NCI-H748 (cell line): ENCODE measurements at regions not wholly inside any gene's neighbourhood (a gene's known extent, or its start where the extent isn't known, plus 50 kb on each side); places are given as distances from the start of the nearest gene placed in this dataset.

Experiments used
- DNase-seq: peaks from one replicate; lab custom pipeline; 2025; ENCODE audit not compliant: unreplicated experiment; lab: John Stamatoyannopoulos, UW

GRCh38 chr7:116310141-116310540 lies 99.8 kb downstream of the TES start:
- DNase-seq: no peak

GRCh38 chr7:116311259-116311658 lies 100.9 kb downstream of the TES start:
- DNase-seq: no peak

- DNase-seq: no peak
These were observed 101.6 kb downstream of the TES start for GRCh38 chr7:116311816-116312471.

GRCh38 chr7:116315293-116315692 lies 105.0 kb downstream of the TES start:
- DNase-seq: no peak

GRCh38 chr7:116315803-116316202 lies 105.5 kb downstream of the TES start:
- no peak for DNase-seq

GRCh38 chr7:116316838-116317628 lies 106.7 kb downstream of the TES start:
- DNase-seq: no peak

- DNase-seq: no peak
These were observed 107.6 kb downstream of the TES start for GRCh38 chr7:116317907-116318306.

GRCh38 chr7:116322541-116322940 lies 112.2 kb downstream of the TES start:
- no peak for DNase-seq

- no peak for DNase-seq
These were observed 114.2 kb downstream of the TES start for GRCh38 chr7:116324582-116324981.

GRCh38 chr7:116325517-116325916 lies 115.2 kb downstream of the TES start:
- no peak for DNase-seq

- no peak for DNase-seq
These were observed 116.8 kb downstream of the TES start for GRCh38 chr7:116327135-116327534.

- no peak for DNase-seq
These were observed 117.4 kb downstream of the TES start for GRCh38 chr7:116327752-116328151.

GRCh38 chr7:116328161-116328560 lies 117.8 kb downstream of the TES start:
- DNase-seq: no peak

- no peak for DNase-seq
These were observed 119.6 kb downstream of the TES start for GRCh38 chr7:116329686-116330503.

- DNase-seq: no peak
These were observed 120.7 kb downstream of the TES start for GRCh38 chr7:116331020-116331419.

GRCh38 chr7:116332766-116333165 lies 122.4 kb downstream of the TES start:
- DNase-seq: no peak

GRCh38 chr7:116334555-116334954 lies 124.2 kb downstream of the TES start:
- no peak for DNase-seq

GRCh38 chr7:116337018-116337417 lies 126.7 kb downstream of the TES start:
- DNase-seq: no peak

GRCh38 chr7:116337800-116338199 lies 127.5 kb downstream of the TES start:
- DNase-seq: no peak

GRCh38 chr7:116339564-116339963 lies 129.2 kb downstream of the TES start:
- DNase-seq: no peak

- DNase-seq: no peak
These were observed 130.0 kb downstream of the TES start for GRCh38 chr7:116340201-116340847.
